Ishikawa (cell line): ENCODE measurements at regions not wholly inside any gene's neighbourhood (a gene's known extent, or its start where the extent isn't known, plus 50 kb on each side); places are given as distances from the start of the nearest gene placed in this dataset.

Experiments used
- CEBPB ChIP-seq: IDR thresholded peaks from 2 replicates; pipeline ENCODE4 v1.6.1; 2012
- FOXM1 ChIP-seq: IDR thresholded peaks from 2 replicates; pipeline ENCODE4 v1.6.1; 2012; ENCODE audit warnings: low read depth, borderline replicate concordance
- YY1 ChIP-seq: IDR thresholded peaks from 2 replicates; pipeline ENCODE4 v1.6.1; 2012; ENCODE audit warnings: low read depth

DNA sequence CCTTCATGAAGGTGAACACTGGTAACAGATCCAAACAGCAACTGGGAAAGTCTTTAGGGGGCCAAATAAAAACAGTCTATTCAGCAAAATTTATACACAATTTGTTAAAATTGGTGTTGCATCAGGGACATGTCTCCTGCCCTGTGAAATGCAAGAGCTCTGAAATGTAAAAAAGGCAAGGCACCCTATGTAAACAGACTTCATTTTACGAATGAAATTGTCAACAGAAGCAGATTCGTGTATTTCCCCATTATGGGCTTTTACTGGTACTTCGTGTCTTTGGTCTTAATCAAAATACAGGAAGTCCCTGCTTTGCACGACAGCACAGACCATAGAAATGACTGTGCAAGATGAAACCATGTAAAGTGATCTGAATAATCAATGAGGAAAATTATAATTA lies 127.3 kb upstream of the THBS1 start:
- TF ChIP-seq FOXM1 = no peak
- no peak for TF ChIP-seq CEBPB
- no peak for TF ChIP-seq YY1
